Natural killer cell (primary cell): ENCODE measurements at regions not wholly inside any gene's neighbourhood (a gene's known extent, or its start where the extent isn't known, plus 50 kb on each side); places are given as distances from the start of the nearest gene placed in this dataset.

Experiments
- ATAC-seq, 3 donors: fragments of 150-1000 bp in 2 of 3; fragments of 200-7000 bp in 1 of 3; cut with Tn5 transposase; 1 replicate in 1 of 3; 2 replicates in 2 of 3; pipeline ENCODE4 v1.10.0; 2021; ENCODE audit warnings: mild to moderate bottlenecking in 2 of 3, moderate library complexity in 2 of 3
- DNase-seq, 2 donors: peaks; one replicate each; pipeline versions ENCODE4 v3.0.0 to v3.0.0-alpha.2; 2013 to 2021; ENCODE audit warnings: mixed read lengths in 1 of 2
- H3K27ac ChIP-seq: one replicate; pipeline ENCODE4 v1.5.1; 2013; ENCODE audit warnings: mild to moderate bottlenecking, low read length
- H3K27me3 ChIP-seq: one replicate; pipeline ENCODE4 v1.6.1; 2013; ENCODE audit warnings: low read length; ENCODE audit not compliant: control insufficient read depth, insufficient read depth
- H3K36me3 ChIP-seq: one replicate; pipeline ENCODE4 v1.6.1; 2013; ENCODE audit warnings: low read length; ENCODE audit not compliant: control insufficient read depth, insufficient read depth
- H3K4me1 ChIP-seq: one replicate; pipeline ENCODE4 v1.6.1; 2013; ENCODE audit warnings: low read length; ENCODE audit not compliant: control insufficient read depth, insufficient read depth
- H3K4me3 ChIP-seq: one replicate; pipeline ENCODE4 v1.5.1; 2013; ENCODE audit warnings: low read length
- H3K9me3 ChIP-seq: one replicate; pipeline ENCODE4 v1.6.1; 2013; ENCODE audit warnings: low read length; ENCODE audit not compliant: control insufficient read depth, insufficient read depth
- H3K27ac Mint-ChIP-seq, 2 donors: one replicate each; pipeline ENCODE4 v1.8.0; 2022; ENCODE audit warnings: mild to moderate bottlenecking in 2 of 2, mixed read lengths in 2 of 2, moderate library complexity in 1 of 2
- H3K27me3 Mint-ChIP-seq, 2 donors: one replicate each; pipeline ENCODE4 v1.8.0; 2022; ENCODE audit warnings: low read depth in 2 of 2, mixed read lengths in 2 of 2
- H3K36me3 Mint-ChIP-seq: one replicate; pipeline ENCODE4 v1.8.0; 2022; ENCODE audit warnings: mixed read lengths
- H3K4me1 Mint-ChIP-seq, 2 donors: one replicate each; pipeline ENCODE4 v1.8.0; 2022; ENCODE audit warnings: mixed read lengths in 2 of 2
- H3K4me3 Mint-ChIP-seq: one replicate; pipeline ENCODE4 v1.8.0; 2022; ENCODE audit warnings: mild to moderate bottlenecking, moderate library complexity, mixed read lengths
- H3K9me3 Mint-ChIP-seq, 2 donors: one replicate each; pipeline ENCODE4 v1.8.0; 2022; ENCODE audit warnings: mixed read lengths in 2 of 2
- WGBS: methylation state at CpG from one replicate; pipeline ENCODE4 v1.1.7; 2013; ENCODE audit warnings: missing lambda C conversion rate; ENCODE audit not compliant: insufficient coverage; 5-methylcytosine and 5-hydroxymethylcytosine counted together
- intact Hi-C: fragments of 100-400 bp; cut with micrococcal nuclease; formaldehyde crosslinking; loops from one replicate; pipeline ENCODE4 v1.14.2; 2022
- TF ChIP-seq, protein P1 (sequence below): fragments of 200-600 bp; IDR thresholded peaks from one replicate; pipeline ENCODE4 v1.8.0; 2022; ENCODE audit warnings: antibody characterized with exemption

- Histone ChIP-seq H3K36me3 (no peaks in the 10 kb centered on the region), H3K4me1 (no peaks in the 10 kb centered on the region), H3K27ac (no peak overlapping the region), H3K4me3 (no peak overlapping the region), H3K9me3 (no peaks in the 10 kb centered on the region), H3K27me3 (no peaks in the 10 kb centered on the region)
- Mint-ChIP-seq H3K36me3 (no peaks in the 10 kb centered on the region), H3K9me3 (no peaks in the 10 kb centered on the region), H3K4me1 (no peaks in the 10 kb centered on the region), H3K4me3 (no peak overlapping the region), H3K27ac (no peak overlapping the region), H3K27me3 (peaks cover 0 to 11% of the 10 kb centered on the region in 2 donors)
- ATAC-seq: no peak
- intact Hi-C loops: no loop called here
- TF ChIP-seq, protein P1, sequence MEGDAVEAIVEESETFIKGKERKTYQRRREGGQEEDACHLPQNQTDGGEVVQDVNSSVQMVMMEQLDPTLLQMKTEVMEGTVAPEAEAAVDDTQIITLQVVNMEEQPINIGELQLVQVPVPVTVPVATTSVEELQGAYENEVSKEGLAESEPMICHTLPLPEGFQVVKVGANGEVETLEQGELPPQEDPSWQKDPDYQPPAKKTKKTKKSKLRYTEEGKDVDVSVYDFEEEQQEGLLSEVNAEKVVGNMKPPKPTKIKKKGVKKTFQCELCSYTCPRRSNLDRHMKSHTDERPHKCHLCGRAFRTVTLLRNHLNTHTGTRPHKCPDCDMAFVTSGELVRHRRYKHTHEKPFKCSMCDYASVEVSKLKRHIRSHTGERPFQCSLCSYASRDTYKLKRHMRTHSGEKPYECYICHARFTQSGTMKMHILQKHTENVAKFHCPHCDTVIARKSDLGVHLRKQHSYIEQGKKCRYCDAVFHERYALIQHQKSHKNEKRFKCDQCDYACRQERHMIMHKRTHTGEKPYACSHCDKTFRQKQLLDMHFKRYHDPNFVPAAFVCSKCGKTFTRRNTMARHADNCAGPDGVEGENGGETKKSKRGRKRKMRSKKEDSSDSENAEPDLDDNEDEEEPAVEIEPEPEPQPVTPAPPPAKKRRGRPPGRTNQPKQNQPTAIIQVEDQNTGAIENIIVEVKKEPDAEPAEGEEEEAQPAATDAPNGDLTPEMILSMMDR: no peak
- no peak for DNase-seq
- WGBS: 100% methylated on average over 1 of the region's 2 CpGs
These were observed 416.3 kb upstream of the OR4E1 start for GRCh38 chr14:22089940-22090339.

GRCh38 chr14:22088614-22089342, 415.2 kb upstream of the OR4E1 start:
- Mint-ChIP-seq H3K4me1 (peaks cover 0 to 5% of the 10 kb centered on the region in 2 donors), H3K4me3 (no peak overlapping the region), H3K27me3 (peaks cover 0 to 17% of the 10 kb centered on the region in 2 donors), H3K36me3 (no peaks in the 10 kb centered on the region), H3K9me3 (no peaks in the 10 kb centered on the region), H3K27ac (no peak overlapping the region)
- intact Hi-C loops: no loop called here
- Histone ChIP-seq H3K9me3 (no peaks in the 10 kb centered on the region), H3K36me3 (no peaks in the 10 kb centered on the region), H3K4me3 (no peak overlapping the region), H3K27me3 (no peaks in the 10 kb centered on the region), H3K4me1 (no peaks in the 10 kb centered on the region), H3K27ac (no peak overlapping the region)
- WGBS: 97% methylated on average over 2 of the region's 2 CpGs
- no peak for DNase-seq
- TF ChIP-seq, protein P1: no peak
- no peak for ATAC-seq

GRCh38 chr14:22086131-22086530, 412.5 kb upstream of the OR4E1 start:
- no peak overlapping the region for H3K27ac Mint-ChIP-seq
- WGBS: 92% methylated on average over 1 of the region's 1 CpG

More at GRCh38 chr14:22086131-22086530, 412.5 kb upstream of the OR4E1 start:
- intact Hi-C loops: no loop called here
- no peak overlapping the region for H3K4me3 ChIP-seq
- Mint-ChIP-seq H3K4me1 (peaks cover 0 to 5% of the 10 kb centered on the region in 2 donors), H3K36me3 (no peaks in the 10 kb centered on the region), H3K9me3 (no peaks in the 10 kb centered on the region), H3K4me3 (no peak overlapping the region), H3K27me3 (peaks cover 0 to 17% of the 10 kb centered on the region in 2 donors)
- H3K9me3 ChIP-seq: no peaks in the 10 kb centered on the region
- no peaks in the 10 kb centered on the region for H3K4me1 ChIP-seq
- DNase-seq (no peak), ATAC-seq (no peak)
- no peak overlapping the region for H3K27ac ChIP-seq
- no peaks in the 10 kb centered on the region for H3K27me3 ChIP-seq
- TF ChIP-seq, protein P1: no peak
- no peaks in the 10 kb centered on the region for H3K36me3 ChIP-seq
